ENCODE measurements at regions not wholly inside any gene's neighbourhood (a gene's known extent, or its start where the extent isn't known, plus 50 kb on each side); places are given as distances from the start of the nearest gene placed in this dataset.

DNA sequence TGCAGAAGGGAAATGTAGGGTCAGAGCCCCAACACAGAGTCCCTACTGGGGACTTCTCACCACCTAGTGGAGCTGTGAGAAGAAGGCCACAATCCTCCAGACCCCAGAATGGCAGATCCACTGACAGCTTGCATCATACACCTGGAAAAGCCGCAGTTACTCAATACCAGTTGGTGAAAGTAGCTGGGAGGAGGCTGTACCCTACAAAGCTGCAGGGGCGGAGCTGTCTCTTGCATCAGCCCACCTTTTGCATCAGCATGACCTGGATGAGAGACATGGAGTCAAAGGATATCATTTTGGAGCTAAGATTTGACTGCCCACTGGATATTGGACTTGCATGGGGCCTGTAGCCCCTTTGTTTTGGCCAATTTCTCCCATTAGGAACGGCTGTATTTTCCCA is 237.3 kb downstream of the CALCRL start:
- intact Hi-C loops (cut with DNase I; ENCODE audit: low total_unique reads), result no loop called here
- TF ChIP-seq POLR2AphosphoS5 (IDR thresholded peaks at IDR 0.05) (no peak), POLR2A (IDR thresholded peaks at IDR 0.05) (no peak)
- TF ChIP-seq, protein P1, sequence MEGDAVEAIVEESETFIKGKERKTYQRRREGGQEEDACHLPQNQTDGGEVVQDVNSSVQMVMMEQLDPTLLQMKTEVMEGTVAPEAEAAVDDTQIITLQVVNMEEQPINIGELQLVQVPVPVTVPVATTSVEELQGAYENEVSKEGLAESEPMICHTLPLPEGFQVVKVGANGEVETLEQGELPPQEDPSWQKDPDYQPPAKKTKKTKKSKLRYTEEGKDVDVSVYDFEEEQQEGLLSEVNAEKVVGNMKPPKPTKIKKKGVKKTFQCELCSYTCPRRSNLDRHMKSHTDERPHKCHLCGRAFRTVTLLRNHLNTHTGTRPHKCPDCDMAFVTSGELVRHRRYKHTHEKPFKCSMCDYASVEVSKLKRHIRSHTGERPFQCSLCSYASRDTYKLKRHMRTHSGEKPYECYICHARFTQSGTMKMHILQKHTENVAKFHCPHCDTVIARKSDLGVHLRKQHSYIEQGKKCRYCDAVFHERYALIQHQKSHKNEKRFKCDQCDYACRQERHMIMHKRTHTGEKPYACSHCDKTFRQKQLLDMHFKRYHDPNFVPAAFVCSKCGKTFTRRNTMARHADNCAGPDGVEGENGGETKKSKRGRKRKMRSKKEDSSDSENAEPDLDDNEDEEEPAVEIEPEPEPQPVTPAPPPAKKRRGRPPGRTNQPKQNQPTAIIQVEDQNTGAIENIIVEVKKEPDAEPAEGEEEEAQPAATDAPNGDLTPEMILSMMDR (IDR thresholded peaks at IDR 0.05), result no peak
- no peak overlapping the region for H3K27ac ChIP-seq

DNA sequence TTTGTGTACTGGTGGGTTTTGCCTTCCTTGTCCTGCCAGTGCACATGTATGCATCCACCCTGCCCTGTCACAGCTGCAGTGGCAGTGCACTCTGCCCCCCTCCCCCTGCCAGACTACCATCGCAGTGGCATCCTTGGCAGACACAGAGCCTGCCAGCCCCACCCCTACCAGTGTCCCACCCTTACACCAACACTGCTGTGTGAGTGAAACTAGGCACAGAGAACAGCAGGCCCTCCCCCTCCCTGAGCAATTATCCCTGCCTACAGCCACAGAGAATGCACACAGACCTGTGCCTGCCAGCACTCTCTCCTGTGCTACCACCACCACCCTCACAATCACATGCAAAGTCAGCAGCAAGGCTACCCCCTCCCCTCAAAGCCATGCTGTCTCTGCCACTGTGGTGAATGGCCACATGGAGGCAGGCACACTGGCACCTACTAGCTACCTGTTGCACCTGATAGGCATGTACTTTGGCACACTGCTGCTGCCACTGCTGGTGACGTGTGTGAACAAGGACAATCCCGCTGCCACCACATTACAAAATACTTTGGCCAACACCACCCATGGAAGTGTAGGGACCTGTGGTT is 239.8 kb downstream of the CALCRL start:
- H3K36me3 ChIP-seq, result no peaks in the 10 kb centered on the region
- intact Hi-C loops (cut with DNase I; ENCODE audit: low total_unique reads), result no loop called here
- H3K27ac ChIP-seq, result no peak overlapping the region
- peaks cover 0 to 13% of the 10 kb centered on the region in 2 donors for H3K9me3 ChIP-seq
- DNase-seq (ENCODE audit: low spot score in 2 of 2), result no peak
- H3K27me3 ChIP-seq, result no peaks in the 10 kb centered on the region
- H3K4me3 ChIP-seq, result no peak overlapping the region
- TF ChIP-seq POLR2A (IDR thresholded peaks at IDR 0.05) (no peak), POLR2AphosphoS5 (IDR thresholded peaks at IDR 0.05) (no peak)
- TF ChIP-seq, protein P1 (IDR thresholded peaks at IDR 0.05), result no peak
- no peaks in the 10 kb centered on the region for H3K4me1 ChIP-seq

More for the DNA sequence above, 237.3 kb downstream of the CALCRL start:
- Histone ChIP-seq H3K9me3 (peaks cover 0 to 13% of the 10 kb centered on the region in 2 donors), H3K27me3 (no peaks in the 10 kb centered on the region), H3K4me1 (no peaks in the 10 kb centered on the region), H3K36me3 (no peaks in the 10 kb centered on the region), H3K4me3 (no peak overlapping the region)
- DNase-seq (ENCODE audit: low spot score in 2 of 2), result no peak

DNA sequence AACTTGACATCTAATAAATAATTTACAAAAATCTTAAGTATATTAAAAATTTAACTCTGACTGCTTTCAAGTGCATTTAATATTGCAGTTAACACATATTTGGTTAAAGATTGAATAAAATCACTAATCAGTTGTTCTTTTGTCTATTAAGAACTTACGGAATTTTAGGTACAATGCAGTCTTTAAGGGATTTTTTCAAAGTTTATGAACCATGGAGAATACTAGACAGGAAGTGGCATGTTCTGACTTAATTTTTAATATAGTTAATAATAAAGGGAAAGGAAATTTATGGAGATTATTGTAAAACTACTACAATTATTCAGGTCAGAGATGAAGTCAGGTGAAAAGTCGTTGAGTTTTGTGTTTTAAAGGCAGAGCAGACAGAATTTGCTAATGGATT is 240.9 kb downstream of the CALCRL start:
- DNase-seq (ENCODE audit: low spot score in 2 of 2), result no peak
- TF ChIP-seq, protein P1 (IDR thresholded peaks at IDR 0.05), result no peak
- no peak for TF ChIP-seq POLR2AphosphoS5 (IDR thresholded peaks at IDR 0.05)
- TF ChIP-seq POLR2A (IDR thresholded peaks at IDR 0.05), result no peak
- Histone ChIP-seq H3K27ac (no peak overlapping the region), H3K4me1 (no peaks in the 10 kb centered on the region), H3K9me3 (peaks cover 0 to 9% of the 10 kb centered on the region in 2 donors), H3K27me3 (no peaks in the 10 kb centered on the region), H3K4me3 (no peak overlapping the region), H3K36me3 (no peaks in the 10 kb centered on the region)
- intact Hi-C loops (cut with DNase I; ENCODE audit: low total_unique reads), result no loop called here

DNA sequence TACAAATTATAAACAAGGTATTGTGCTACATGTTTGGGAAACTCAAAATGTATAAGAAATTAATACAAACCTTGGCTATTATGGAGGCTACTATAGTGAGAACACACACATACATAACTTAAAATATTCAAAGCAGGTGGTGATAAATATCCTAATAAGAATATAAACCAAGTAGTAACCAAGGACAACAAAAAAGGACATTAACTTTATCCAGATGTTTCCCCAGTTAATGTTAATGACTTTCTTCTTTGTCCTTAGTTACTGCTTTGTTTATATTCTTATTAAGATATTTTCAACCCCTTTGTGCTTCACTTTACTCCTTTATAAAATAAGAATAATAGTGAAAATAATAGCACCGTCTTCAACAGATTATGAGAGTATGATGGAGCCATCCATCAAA is 241.6 kb downstream of the CALCRL start:
- intact Hi-C loops (cut with DNase I; ENCODE audit: low total_unique reads), result no loop called here

DNA sequence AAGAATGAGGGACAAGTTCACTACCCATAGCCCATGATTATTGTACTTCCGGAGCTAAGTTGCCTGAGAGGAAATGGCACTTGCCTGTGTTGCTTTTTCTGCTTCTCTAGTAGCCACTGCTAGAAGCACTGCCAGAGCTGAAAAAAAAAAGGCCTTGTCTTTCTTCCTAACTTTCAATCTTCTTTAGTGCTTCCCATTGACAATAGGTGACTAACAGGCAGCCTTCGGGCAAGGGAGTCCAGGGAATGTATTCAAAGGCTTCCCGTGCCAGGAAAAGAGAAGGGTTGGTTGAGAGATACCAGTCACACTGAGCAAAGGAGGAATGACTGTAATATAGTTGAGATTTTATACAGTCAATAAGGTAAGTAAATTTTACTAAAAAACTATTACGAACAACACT is 242.0 kb downstream of the CALCRL start:
- TF ChIP-seq, protein P1 (IDR thresholded peaks at IDR 0.05), result no peak
- TF ChIP-seq POLR2A (IDR thresholded peaks at IDR 0.05) (no peak), POLR2AphosphoS5 (IDR thresholded peaks at IDR 0.05) (no peak)

More for the DNA sequence above, 241.6 kb downstream of the CALCRL start:
- TF ChIP-seq, protein P1 (IDR thresholded peaks at IDR 0.05), result no peak
- TF ChIP-seq POLR2A (IDR thresholded peaks at IDR 0.05) (no peak), POLR2AphosphoS5 (IDR thresholded peaks at IDR 0.05) (no peak)
- Histone ChIP-seq H3K9me3 (peaks cover 0 to 3% of the 10 kb centered on the region in 2 donors), H3K27ac (no peak overlapping the region), H3K36me3 (no peaks in the 10 kb centered on the region), H3K27me3 (no peaks in the 10 kb centered on the region), H3K4me3 (no peak overlapping the region), H3K4me1 (no peaks in the 10 kb centered on the region)
- DNase-seq (ENCODE audit: low spot score in 2 of 2), result no peak

More for the DNA sequence above, 242.0 kb downstream of the CALCRL start:
- intact Hi-C loops (cut with DNase I; ENCODE audit: low total_unique reads), result no loop called here
- Histone ChIP-seq H3K4me3 (no peak overlapping the region), H3K27ac (no peak overlapping the region), H3K36me3 (no peaks in the 10 kb centered on the region), H3K27me3 (no peaks in the 10 kb centered on the region), H3K4me1 (no peaks in the 10 kb centered on the region), H3K9me3 (no peaks in the 10 kb centered on the region)
- DNase-seq (ENCODE audit: low spot score in 2 of 2), result no peak
